Esophagus muscularis mucosa (tissue), 4 donors: ENCODE measurements at regions not wholly inside any gene's neighbourhood (a gene's known extent, or its start where the extent isn't known, plus 50 kb on each side); places are given as distances from the start of the nearest gene placed in this dataset.
"Not testable (repeated sequence)": the region's sequence is repeated elsewhere in the genome, so short reads cannot be mapped to it uniquely, and the experiment has no call there.

Experiments used
- EP300 ChIP-seq: sonication (generic); formaldehyde crosslinking; IDR thresholded peaks from one replicate; pipeline ENCODE4 v1.6.1; 2017; ENCODE audit warnings: antibody characterized with exemption
- POLR2A ChIP-seq: fragments of 450-650 bp; IDR thresholded peaks from one replicate; pipeline ENCODE4 v1.6.1; 2017; ENCODE audit warnings: antibody characterized with exemption, moderate library complexity, mild to moderate bottlenecking, low read depth
- POLR2AphosphoS5 ChIP-seq, 2 donors: sonication (generic); formaldehyde crosslinking; IDR thresholded peaks; one replicate each; pipeline ENCODE4 v1.6.1; 2017; ENCODE audit warnings: antibody characterized with exemption in 2 of 2
- TF ChIP-seq, protein P1 (sequence below), 3 experiments: fragments of 200-600 bp in 2 of 3; fragments of 450-650 bp in 1 of 3; sonication (generic) in 2 of 3; IDR thresholded peaks; one replicate each; pipeline ENCODE4 v1.5.1; 2017 to 2019; ENCODE audit warnings: antibody characterized with exemption in 3 of 3, mild to moderate bottlenecking in 2 of 3, moderate library complexity in 1 of 3

DNA sequence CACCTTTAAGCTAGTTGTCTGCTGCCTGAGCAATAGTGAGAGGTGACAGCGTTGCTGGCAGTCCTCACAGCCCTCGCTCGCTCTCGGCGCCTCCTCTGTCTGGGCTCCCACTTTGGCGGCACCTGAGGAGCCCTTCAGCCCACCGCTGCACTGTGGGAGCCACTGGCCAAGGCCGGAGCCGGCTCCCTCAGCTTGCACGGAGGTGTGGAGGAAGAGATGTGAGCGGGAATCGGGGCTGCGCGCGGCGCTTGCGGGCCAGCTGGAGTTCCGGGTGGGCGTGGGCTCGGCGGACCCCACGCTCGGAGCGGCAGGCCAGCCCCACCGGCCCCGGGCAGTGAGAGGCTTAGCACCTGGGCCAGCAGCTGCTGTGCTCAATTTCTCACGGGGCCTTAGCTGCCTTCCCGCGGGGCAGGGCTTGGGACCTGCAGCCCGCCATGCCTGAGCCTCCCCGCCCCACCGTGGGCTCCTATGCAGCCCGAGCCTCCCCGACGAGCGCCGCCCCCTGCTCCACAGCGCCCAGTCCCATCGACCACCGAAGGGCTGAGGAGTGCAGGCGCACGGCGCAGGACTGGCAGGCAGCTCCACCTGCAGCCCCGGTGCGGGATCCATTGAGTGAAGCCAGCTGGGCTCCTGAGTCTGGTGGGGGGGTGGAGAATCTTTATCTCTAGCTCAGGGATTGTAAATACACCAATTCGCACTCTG is 1424.5 kb downstream of the EFNA5 start:
- TF ChIP-seq POLR2A; POLR2AphosphoS5 (IDR thresholded peaks at IDR 0.05); EP300: not testable (repeated sequence)
- TF ChIP-seq, protein P1, sequence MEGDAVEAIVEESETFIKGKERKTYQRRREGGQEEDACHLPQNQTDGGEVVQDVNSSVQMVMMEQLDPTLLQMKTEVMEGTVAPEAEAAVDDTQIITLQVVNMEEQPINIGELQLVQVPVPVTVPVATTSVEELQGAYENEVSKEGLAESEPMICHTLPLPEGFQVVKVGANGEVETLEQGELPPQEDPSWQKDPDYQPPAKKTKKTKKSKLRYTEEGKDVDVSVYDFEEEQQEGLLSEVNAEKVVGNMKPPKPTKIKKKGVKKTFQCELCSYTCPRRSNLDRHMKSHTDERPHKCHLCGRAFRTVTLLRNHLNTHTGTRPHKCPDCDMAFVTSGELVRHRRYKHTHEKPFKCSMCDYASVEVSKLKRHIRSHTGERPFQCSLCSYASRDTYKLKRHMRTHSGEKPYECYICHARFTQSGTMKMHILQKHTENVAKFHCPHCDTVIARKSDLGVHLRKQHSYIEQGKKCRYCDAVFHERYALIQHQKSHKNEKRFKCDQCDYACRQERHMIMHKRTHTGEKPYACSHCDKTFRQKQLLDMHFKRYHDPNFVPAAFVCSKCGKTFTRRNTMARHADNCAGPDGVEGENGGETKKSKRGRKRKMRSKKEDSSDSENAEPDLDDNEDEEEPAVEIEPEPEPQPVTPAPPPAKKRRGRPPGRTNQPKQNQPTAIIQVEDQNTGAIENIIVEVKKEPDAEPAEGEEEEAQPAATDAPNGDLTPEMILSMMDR (IDR thresholded peaks at IDR 0.05) = not testable (repeated sequence)
